ENCODE measurements at regions not wholly inside any gene's neighbourhood (a gene's known extent, or its start where the extent isn't known, plus 50 kb on each side); places are given as distances from the start of the nearest gene placed in this dataset.

DNA sequence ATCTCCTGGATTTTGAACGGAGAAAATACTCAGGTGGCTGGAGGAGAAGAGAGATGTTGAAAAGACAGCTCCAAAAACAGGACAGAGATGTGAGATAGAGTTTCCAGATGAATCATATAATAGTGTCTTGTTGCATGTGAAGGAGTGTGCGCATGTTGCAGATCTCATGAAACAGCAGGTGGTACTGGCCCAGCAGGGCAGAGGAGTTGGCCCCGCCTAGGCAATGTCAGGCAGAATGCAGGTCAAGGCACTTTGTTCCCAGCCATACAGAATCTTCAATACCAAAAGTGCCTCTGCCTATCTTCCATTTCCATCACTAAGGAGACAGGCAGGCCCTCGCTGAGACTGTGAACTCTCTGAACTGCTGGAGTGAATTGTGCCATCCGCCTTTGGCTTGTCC is 63.9 kb upstream of the FAT1 start:
- TF ChIP-seq, protein P1, sequence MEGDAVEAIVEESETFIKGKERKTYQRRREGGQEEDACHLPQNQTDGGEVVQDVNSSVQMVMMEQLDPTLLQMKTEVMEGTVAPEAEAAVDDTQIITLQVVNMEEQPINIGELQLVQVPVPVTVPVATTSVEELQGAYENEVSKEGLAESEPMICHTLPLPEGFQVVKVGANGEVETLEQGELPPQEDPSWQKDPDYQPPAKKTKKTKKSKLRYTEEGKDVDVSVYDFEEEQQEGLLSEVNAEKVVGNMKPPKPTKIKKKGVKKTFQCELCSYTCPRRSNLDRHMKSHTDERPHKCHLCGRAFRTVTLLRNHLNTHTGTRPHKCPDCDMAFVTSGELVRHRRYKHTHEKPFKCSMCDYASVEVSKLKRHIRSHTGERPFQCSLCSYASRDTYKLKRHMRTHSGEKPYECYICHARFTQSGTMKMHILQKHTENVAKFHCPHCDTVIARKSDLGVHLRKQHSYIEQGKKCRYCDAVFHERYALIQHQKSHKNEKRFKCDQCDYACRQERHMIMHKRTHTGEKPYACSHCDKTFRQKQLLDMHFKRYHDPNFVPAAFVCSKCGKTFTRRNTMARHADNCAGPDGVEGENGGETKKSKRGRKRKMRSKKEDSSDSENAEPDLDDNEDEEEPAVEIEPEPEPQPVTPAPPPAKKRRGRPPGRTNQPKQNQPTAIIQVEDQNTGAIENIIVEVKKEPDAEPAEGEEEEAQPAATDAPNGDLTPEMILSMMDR (IDR thresholded peaks at IDR 0.05) = no peak
- no peak for TF ChIP-seq POLR2A (IDR thresholded peaks at IDR 0.05)
